ENCODE measurements at regions not wholly inside any gene's neighbourhood (a gene's known extent, or its start where the extent isn't known, plus 50 kb on each side); places are given as distances from the start of the nearest gene placed in this dataset.
"Not testable (repeated sequence)": the region's sequence is repeated elsewhere in the genome, so short reads cannot be mapped to it uniquely, and the experiment has no call there.

DNA sequence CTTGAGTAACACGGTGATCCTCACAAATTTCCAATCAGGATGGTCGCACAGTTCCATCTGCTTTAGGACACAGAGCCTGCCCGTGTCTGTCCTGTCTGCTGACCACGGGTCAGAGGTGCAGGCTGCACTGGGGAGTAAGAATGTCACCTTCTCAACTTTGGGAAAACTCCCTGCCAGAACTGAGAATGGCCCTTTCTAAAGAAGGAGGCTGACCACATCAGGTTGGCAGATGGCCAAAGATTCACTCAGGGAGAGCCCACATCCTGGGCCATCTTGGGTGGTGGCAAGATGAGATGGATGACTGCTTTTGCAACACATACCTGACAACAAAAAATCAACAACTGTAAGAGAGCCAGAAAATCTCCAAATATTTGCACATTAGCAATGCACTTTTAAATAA lies 101.9 kb downstream of the IGLL1 start:
- ATAC-seq (no peak), DNase-seq (ENCODE audit: low spot score in 2 of 2) (no peak)
- H3K36me3 Mint-ChIP-seq, result no peaks in the 10 kb centered on the region
- H3K9me3 Mint-ChIP-seq, result no peaks in the 10 kb centered on the region
- no peak overlapping the region for H3K27ac Mint-ChIP-seq

DNA sequence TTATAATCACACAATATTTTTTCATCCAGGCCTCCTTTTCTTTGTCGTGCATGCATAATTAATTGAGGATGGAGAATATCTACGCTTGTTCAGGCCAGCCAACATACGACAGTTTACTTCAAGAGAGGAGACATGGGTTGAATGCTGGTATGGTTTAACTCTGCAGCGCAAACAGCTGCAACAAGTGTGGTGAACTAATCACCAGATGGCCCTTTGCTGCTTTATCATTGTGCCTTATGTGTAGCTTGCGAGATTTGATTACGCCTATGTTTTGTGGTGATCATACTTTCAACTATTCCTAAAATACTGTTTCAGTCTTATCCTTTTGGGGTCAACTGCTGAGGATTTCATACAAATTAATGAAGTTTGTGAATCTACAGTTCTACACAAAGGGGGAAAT lies 105.6 kb downstream of the IGLL1 start:
- not testable (repeated sequence) for DNase-seq (ENCODE audit: low spot score in 2 of 2); H3K9me3 Mint-ChIP-seq; H3K27ac Mint-ChIP-seq; H3K36me3 Mint-ChIP-seq; ATAC-seq

DNA sequence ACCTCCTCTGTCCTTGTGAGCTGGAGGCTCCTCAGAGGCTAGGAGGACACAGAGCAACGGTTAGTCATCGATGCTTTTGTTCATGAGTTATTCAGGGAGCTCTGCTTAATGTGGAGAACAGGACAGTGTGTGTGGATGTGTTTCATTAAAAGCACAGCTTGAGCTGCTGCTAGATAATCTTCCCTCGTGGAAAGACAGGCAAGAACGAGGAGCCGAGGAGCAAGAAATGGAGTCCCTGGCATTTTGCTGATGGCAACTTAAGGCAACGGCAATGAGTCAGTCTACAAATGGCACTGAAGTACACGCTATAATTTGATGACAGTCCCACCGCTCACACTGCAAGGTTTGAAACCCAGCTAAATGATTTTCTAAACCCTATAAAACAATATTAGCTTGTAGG lies 106.2 kb downstream of the IGLL1 start:
- no peaks in the 10 kb centered on the region for H3K36me3 Mint-ChIP-seq
- no peaks in the 10 kb centered on the region for H3K9me3 Mint-ChIP-seq
- DNase-seq (ENCODE audit: low spot score in 2 of 2) (no peak), ATAC-seq (no peak)
- no peak overlapping the region for H3K27ac Mint-ChIP-seq

DNA sequence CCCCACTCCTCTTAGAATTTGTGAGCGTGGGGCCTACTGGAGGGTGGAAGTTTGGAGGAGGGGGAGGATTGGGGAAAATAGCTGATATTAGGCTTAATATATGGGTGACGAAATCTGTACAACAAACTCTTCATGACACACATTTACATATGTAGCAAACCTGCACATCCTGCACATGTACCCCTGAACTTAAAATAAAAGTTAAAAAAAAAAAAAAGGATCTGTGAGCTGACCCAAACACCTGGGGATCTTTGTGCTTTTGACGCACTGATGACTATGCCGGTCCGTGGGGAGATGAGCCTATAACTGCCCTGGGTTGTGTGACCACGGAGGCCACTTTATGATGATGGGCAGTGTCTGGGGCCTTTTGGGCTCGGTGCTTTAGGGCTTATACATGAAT lies 107.7 kb downstream of the IGLL1 start:
- ATAC-seq; H3K9me3 Mint-ChIP-seq; DNase-seq (ENCODE audit: low spot score in 2 of 2); H3K27ac Mint-ChIP-seq; H3K36me3 Mint-ChIP-seq: not testable (repeated sequence)

DNA sequence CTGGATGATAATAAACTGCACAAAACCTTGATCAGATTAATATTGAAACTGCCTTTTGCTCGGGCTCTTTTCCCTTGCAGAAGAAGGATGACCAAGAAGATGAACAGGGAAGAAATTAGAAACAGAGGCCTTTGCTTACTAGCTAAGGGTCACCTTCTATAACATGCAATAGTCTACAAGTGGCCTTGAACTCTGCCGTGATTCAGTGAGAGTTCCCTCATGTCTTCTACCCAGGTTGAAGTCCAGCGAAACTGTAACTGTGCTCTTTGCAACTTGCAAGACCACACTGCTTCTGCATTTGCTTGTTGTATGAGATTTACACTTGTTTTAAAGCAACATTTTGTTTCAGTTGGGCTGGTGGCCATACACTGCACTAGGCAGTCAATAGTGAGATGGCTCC lies 108.4 kb downstream of the IGLL1 start:
- no peak overlapping the region for H3K27ac Mint-ChIP-seq

DNA sequence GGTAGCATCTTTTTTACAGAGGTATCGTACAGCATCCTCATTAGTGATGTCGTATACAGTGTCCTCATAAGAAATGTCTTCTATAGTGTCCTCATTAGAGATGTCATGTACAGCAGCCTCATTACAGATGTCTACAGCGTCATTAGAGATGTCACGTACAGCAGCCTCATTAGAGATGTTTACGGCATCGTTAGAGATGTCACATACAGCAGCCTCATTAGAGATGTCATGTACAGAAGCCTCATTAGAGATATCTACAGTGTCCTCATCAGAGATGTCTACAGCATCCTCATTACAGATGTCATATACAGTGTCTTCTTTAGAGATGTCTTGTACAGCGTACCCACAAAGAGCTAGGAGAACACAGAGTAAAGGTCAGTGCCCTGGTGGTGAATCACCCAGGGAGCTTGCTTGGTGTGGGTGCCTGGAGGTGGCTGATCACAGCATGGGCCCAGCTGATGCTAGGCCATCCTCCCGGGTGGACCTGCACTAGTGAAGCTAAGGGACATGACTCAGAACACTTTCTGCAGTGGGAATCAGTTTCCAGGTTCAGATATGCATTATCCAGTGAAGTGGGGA lies 109.2 kb downstream of the IGLL1 start:
- Mint-ChIP-seq H3K9me3 (no peaks in the 10 kb centered on the region), H3K27ac (no peak overlapping the region), H3K36me3 (no peaks in the 10 kb centered on the region)
- DNase-seq (ENCODE audit: low spot score in 2 of 2), result no peak
- no peak for ATAC-seq

More for the DNA sequence above, 108.4 kb downstream of the IGLL1 start:
- Mint-ChIP-seq H3K9me3 (no peaks in the 10 kb centered on the region), H3K36me3 (no peaks in the 10 kb centered on the region)
- ATAC-seq (no peak), DNase-seq (ENCODE audit: low spot score in 2 of 2) (no peak)

DNA sequence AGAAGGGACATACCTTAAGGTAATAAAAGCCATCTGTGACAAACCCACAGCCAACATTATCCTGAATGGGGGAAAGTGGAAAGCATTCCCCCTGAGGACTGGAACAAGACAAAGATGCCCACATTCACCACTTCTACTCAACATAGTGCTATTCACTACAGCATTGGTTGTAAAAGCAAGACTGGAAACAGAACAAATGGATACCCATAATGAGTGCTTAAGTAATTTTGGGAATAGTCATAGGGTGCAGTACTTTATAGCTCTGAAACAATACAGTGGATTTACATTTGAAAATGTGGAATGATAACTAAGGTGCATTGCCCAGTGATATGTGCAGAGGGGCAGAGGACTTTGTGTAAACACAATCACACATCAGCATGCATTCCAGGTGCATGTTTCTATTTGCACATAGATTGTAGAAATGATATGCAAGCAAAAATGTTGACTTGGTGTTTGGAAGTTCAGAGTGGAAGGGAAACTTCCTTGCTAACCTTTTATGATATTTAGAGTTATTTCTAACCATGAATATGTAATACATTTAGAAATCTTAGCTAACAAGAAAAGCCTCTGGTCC lies 112.3 kb downstream of the IGLL1 start:
- Mint-ChIP-seq H3K9me3 (no peaks in the 10 kb centered on the region), H3K27ac (no peak overlapping the region), H3K36me3 (no peaks in the 10 kb centered on the region)
- DNase-seq (ENCODE audit: low spot score in 2 of 2), result no peak
- no peak for ATAC-seq

DNA sequence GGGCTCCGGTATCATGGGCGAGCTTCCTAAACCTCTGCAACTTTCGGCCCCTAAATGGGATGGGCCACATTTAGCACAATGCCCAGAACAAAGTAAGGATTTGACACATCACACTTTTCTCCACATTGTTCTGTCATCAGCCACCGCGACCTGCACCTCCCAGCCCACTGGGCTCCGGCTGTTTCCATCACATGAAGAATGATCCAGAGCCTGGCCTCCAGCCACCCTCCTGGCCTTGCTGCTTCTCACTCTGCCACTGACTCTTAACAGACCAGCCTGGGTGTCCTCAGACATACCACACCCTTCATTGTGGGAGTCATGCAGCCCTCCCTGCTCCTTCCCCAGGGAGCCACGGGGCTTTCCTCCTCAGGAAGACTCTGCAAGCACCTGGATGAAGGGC lies 113.7 kb downstream of the IGLL1 start:
- DNase-seq (ENCODE audit: low spot score in 2 of 2) (no peak), ATAC-seq (no peak)
- no peaks in the 10 kb centered on the region for H3K36me3 Mint-ChIP-seq
- H3K27ac Mint-ChIP-seq, result no peak overlapping the region
- no peaks in the 10 kb centered on the region for H3K9me3 Mint-ChIP-seq

DNA sequence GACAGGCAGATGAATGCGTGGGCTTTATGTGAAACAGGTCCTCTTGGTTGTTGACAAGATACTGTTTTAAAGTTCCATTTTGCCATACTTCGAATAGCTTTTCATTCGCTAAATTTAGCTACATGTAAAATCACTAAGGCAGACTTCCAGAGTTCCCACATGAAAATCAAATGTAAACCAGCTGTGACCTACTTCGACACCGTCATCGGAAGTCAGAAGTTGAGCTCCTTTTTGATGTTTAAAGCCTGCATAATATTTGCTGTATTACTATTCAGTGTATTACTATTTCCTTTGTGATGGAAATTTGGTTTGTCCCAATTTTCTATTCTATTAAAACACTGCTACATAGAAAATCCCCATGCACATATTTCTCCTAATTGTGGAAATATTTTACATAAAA lies 115.3 kb downstream of the IGLL1 start:
- DNase-seq (ENCODE audit: low spot score in 2 of 2); H3K36me3 Mint-ChIP-seq; H3K9me3 Mint-ChIP-seq; ATAC-seq; H3K27ac Mint-ChIP-seq: not testable (repeated sequence)

DNA sequence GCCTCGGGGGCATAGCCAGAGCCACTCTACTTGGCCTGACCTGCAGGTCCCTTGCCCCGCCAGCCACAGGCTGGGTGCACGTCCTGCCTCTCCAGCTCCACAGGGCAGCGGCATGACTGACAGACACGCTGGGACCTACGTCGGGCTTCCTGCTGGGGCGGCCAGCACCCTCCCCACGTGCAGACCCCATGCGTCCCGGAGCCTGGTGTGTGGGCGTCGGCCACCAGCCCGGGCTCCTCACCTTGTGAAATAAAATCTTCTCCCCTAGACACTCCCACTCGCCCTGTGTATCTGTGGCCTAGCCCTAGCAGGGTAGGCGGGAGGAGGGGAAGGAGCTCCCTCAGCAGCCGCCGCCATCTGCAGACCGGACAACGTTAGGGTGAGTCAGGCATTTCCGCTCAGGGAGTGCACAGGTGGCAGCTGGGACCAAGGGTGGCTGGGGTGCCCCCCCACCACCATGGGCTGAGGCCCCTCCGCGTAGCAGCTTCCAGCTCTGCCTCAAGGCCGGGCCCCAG lies 119.5 kb downstream of the IGLL1 start:
- peak in 1 of 2 donors; percentile 45 for ATAC-seq
- H3K27ac Mint-ChIP-seq; H3K36me3 Mint-ChIP-seq; DNase-seq (ENCODE audit: low spot score in 2 of 2); H3K9me3 Mint-ChIP-seq: not testable (repeated sequence)

DNA sequence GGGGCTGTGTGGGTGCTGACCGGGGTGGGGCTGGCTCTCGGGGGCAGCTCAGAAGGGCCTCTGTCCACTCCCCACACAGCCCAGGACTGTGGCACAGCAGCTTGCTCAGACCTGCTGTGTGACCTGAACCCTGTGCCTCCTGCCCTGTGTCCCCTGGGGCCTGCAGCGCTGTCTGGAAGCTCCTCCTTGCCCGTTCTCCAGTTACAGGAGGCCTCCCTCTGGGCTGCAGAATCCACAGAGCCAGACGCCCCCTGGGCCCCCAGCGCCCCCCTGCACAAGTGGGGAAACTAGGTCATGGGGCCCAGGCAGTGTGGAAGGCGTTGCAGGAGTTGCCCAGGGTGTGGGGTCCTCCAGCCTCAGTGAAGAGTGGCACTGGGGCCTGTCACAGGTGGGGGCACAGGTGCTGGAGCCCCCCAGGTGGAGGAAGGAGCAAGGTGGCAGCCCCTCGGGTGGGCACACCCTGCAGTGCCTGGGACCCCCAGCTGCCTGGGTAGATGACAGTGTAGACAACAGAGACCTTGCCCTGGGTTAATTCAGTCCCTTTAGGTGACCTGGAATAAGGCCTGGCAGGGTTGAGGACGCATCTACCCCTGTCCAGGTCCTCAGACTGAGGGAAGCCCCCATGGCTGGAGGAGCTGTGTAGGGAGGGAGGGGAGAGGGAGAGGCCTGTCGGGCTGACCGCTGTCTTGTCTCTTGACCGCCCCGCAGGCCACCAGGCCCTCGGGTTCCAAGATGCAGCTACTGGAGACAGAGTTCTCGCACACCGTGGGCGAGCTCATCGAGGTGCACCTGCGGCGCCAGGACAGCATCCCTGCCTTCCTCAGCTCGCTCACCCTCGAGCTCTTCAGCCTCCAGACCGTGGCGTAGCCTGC lies 120.2 kb downstream of the IGLL1 start:
- not testable (repeated sequence) for H3K9me3 Mint-ChIP-seq, H3K27ac Mint-ChIP-seq, ATAC-seq

DNA sequence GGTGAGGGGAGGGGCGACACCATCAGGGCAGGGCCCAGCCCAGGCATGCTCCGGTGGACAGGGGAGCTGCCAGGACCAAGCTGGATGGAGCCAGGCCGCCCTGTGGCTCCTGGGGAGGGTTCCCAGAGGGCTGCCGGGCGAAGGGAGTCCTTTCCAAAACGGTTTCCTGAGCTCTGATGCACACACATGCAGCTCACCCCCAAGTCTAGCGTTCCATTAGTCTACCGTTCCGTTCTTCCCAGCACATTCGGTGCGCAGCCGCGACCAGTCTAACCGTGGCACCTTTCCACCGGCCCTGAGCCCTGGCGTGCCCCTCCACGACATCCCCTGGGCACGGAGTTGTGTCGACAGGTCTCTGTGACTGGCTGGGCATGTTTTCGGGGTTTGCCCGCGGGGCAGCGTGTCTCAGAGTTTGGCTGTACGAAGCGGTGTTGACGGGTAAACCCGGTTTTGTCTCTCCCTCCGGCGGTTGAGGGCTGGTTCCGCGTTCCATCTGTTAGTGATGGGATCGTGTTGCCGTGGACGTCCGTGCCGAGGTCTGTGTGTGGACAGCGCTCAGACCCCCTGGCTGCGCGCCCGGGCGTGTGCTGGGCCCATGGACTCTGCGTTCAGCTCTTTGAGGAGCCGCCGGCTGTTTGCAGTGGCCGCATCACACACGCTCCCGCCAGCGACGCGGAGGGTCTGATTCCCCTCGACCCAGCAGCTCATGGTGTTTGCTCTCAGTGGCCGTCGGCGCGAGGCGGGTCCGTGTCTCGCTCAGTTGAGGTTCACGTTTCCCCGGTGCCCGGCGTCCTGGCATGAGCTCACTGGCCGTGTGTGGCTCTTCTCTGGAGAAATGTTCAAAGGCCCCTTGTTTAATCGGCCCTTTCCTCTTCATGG lies 121.2 kb downstream of the IGLL1 start:
- H3K36me3 Mint-ChIP-seq, result no peaks in the 10 kb centered on the region
- H3K27ac Mint-ChIP-seq, result no peak overlapping the region
- no peak for DNase-seq (ENCODE audit: low spot score in 2 of 2)
- H3K9me3 Mint-ChIP-seq, result no peaks in the 10 kb centered on the region
- ATAC-seq, result no peak

More for the DNA sequence above, 120.2 kb downstream of the IGLL1 start:
- not testable (repeated sequence) for H3K36me3 Mint-ChIP-seq; DNase-seq (ENCODE audit: low spot score in 2 of 2)

DNA sequence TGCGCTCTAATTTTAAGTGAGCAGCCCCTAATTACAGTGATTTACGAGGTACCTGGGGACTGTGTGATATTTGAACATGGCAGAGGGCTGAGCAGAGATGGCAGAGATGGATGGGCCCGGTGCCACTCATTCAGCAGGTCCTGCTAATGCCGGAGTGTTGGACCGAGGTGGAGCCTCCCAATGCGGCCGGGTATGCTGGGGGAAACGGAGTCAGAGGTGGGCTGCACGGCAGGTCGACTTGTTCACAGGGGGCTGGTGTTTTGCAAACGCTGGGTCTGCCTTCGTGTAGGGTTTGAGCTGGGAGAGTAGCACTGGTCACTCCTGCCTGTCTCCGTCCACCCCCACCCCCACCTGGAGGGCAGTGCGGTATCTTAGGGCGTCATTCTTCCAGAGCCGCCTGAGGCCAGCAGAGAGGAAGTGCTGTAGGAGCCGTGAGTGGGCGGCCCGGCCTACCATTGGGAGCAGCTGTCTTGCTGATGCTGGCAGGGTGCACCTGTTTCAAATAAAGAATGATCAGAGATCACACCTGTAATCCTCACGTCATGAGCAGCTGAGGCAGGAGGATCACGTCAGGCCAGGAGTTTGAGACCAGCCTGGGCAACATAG lies 122.6 kb downstream of the IGLL1 start:
- Mint-ChIP-seq H3K27ac (no peak overlapping the region), H3K9me3 (no peaks in the 10 kb centered on the region), H3K36me3 (no peaks in the 10 kb centered on the region)
- ATAC-seq (no peak), DNase-seq (ENCODE audit: low spot score in 2 of 2) (no peak)

DNA sequence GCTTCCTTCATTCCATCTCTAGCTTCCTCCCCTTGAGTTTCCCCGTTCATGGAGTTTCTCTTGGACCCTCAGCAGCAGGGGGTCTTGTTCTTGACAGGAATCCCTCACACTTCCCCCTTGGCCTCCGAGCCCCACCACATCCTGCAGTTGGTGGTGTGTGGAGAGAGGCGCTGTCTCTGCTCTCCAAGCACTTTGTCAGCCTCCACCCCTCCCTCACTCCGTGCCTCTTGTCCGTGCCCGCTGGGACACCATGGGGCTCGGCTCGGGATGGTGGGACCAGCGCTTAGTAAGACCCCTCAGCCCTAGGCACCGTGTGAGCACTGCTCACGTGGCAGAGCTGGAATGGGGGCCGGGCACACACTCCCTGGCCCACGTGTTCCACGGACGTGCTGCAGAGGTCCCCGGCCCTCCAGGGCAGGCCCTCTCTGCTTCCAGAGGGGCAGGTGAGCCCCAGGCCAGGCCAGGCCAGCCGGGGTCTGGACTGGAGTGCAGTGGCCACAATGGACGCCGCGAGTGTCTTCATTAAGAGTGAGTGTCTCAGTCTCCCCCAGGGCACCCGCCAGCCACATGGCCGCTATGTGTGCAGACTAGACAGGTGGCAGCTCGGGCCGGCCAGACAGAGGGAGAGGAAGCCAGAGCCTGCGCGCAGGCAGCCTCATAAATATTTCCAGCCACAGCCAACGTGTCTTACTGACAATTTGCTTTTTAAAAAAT lies 123.3 kb downstream of the IGLL1 start:
- H3K36me3 Mint-ChIP-seq; DNase-seq (ENCODE audit: low spot score in 2 of 2); H3K9me3 Mint-ChIP-seq; ATAC-seq: not testable (repeated sequence)
- H3K27ac Mint-ChIP-seq, result peak overlapping the region in 1 of 2 donors; percentile 61

DNA sequence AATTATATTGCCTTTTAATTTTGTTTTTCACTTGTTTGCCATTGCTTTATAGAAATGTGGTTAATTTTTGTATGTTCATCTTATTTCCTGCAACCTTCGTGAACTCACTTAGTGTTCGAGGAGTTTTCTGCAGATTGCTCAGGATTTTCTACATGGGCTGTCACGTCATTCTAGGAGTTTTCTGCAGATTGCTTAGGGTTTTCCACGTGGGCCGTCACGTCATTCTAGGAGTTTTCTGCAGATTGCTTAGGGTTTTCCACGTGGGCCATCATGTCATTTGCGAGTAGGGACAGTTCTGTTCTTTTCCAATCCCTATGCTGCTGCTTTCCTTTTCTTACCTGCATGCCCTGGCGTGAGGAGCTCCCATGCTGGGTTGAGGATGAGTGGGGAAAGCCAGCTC lies 125.7 kb downstream of the IGLL1 start:
- ATAC-seq; H3K36me3 Mint-ChIP-seq; DNase-seq (ENCODE audit: low spot score in 2 of 2); H3K27ac Mint-ChIP-seq; H3K9me3 Mint-ChIP-seq: not testable (repeated sequence)

DNA sequence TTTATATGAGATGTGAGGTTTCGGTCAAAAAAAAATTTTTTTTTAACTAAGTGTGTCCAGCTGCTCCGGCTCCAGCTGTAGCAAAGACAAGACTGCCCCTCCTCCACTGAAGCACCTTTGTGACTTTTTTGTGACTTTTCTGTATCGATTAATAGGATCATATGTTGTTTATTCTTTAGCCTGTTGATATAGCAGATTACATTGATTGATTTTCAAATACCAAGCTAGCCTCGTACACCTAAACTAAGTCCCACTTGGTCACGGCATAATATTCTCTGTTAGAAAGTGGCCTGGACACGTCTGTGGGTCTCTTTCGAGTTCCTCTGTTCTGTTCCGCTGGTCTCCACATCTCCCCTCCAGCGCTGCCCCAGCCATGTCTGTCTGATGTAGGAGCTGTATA lies 126.8 kb downstream of the IGLL1 start:
- no peaks in the 10 kb centered on the region for H3K9me3 Mint-ChIP-seq
- DNase-seq (ENCODE audit: low spot score in 2 of 2), result no peak
- no peaks in the 10 kb centered on the region for H3K36me3 Mint-ChIP-seq
- no peak overlapping the region for H3K27ac Mint-ChIP-seq
- ATAC-seq, result no peak
